GM21717 (cell line): ENCODE measurements at regions not wholly inside any gene's neighbourhood (a gene's known extent, or its start where the extent isn't known, plus 50 kb on each side); places are given as distances from the start of the nearest gene placed in this dataset.

ENCODE experiments used
- ATAC-seq: cut with Tn5 transposase; IDR thresholded peaks from one replicate; pipeline ENCODE4 v1.9.1; 2021; ENCODE audit warnings: mild to moderate bottlenecking, moderate library complexity; ENCODE audit not compliant: unreplicated experiment

- ATAC-seq, result peak; percentile 77
These were observed 63.5 kb downstream of the ENC1 start for GRCh38 chr5:74576941-74577456.

DNA sequence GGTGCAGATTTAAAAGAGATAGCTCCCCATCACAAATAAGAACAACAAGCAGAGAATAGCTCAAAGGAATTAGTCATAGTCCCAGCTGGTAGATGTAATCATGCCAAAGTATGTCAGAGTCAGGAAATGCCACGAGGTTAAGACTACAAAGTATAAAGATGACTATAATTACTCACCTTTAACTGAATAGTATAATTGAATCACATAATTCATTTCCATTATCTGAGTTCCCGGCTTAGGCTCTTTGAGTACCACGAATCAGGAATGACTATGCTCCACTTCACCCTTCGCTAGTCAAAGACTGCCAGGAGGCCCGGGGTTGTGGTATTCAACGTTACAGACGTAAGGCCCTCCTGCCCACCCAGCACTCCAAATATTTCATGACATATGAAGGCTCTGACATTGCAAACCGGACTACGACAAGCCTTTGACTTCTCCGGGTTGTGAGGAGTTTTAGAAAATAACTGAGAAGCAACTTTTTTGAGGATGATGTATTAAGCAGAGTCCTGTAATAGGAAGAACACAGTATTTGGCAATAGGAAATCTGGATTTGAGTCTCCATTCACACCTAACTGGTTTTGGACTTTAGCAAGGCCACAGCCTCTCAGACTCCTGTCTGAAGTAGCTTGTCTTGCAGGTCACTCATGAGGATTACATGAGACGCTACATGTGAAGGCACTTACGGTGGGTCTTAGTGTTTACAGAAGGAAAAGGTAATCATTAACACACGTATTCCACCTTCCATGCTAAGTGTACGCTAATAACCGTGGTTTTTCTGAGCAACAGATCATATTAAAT is 64.6 kb downstream of the ENC1 start:
- no peak for ATAC-seq

DNA sequence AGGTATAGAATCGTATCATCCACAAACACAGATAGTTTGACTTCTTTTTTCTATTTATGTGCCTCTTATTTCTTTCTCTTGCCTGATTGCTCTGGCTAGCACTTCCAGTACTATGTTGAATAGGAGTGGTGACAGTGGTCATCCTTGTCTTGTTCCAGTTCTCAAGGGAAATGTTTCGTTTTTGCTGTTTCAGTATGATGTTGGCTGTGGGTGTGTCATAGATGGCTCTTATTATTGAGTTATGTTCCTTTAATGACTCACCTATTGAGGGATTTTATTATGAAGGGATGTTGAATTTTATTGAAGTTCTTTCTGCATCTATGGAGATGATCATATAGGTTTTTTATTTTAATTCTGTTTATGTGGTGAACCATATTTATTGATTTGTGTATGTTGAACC is 70.3 kb downstream of the ENC1 start:
- ATAC-seq, result no peak

DNA sequence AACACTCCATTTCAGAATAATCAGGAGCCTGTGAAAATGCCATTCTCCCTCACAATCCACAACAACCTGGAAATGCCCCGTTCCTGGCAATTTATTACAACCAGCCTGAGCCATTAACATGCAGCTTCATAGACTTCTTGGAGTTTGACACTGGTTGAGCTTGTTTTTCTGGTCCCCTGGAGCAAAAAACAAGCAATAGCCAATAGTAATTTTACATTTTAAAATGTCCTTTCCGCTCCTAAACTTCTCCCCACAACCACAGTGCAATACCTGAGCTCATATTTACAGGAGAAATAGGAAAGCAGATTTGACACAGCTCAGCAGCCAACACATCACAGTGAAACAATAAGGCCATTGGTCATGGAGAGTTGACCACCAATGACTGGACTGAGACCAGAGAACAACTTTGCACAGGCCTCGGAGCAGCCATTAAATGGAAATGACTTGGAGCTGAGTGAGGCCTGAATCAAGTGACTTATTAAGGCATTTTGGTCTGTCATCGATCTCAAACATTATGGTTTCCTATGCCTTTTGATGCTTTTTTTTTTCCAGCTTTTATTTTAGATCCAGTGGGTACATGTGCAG is 73.0 kb downstream of the ENC1 start:
- ATAC-seq, result no peak

- ATAC-seq, result no peak
These were observed 78.4 kb downstream of the ENC1 start for GRCh38 chr5:74562122-74562521.

- ATAC-seq, result no peak
These were observed 80.3 kb downstream of the ENC1 start for GRCh38 chr5:74560245-74560644.

DNA sequence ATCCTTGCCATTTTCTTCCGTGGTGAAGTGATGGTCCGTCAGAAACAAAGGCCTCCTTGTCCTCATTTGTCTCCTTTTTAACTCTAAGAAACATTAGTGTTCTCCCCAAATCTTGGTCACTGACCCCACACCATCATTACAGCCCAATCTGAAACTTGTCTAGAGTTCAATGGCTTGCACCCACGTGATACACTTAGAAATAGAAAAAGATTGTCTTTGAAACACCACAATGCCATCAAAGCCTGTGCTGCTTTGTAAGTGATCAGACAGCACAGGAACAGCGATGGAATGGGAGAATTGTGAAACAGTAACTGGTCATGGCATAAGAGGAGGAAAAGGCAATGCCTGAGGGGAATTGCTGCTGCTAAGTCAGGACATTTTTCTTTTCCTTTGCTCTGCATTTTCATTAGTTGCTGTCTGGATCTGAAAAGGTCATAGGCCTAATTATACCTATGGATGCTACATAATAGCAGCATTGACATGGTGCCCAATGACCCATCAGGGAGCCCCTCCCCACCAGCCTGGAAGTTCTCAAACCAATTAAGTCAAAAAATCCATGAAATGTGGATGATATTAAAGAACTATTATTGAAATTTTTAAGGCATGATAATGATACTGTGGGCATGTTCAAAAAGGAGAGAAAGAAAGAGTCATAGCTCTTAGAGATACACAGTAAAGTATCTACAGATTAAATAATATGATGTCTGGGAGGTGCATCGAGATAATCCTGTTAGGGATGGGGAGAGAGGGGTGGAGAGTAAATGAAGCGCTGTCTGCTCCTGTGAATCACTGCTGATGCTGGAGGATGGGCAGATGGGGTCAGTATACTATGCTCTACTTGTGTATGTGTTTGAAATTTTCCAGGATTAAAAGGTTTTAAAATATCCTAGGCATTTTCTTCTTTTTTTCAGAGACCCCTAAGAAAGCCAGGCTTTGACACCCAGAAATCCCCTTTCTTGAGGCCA is 83.6 kb downstream of the ENC1 start:
- no peak for ATAC-seq

GRCh38 chr5:74556006-74556405 is 84.5 kb downstream of the ENC1 start:
- ATAC-seq, result no peak

DNA sequence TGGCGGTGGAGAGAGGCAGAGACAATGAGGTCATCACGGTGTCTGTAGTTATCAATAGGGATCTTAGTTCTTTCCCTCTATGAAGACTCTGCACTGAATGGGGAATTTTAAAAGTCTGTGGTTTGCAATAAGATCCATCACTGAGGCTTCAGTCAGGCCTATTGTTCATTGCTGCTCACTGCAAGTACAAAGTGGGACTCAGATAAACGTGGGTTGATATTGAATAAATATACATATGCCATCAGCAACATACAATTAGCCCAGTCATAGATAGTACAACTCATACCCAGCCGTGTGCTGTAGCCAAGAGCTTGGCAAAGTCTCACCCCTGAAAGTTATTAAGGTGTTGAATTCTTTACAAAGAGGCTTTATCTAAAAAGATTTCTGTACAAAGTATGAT is 88.4 kb downstream of the ENC1 start:
- ATAC-seq, result no peak

- no peak for ATAC-seq
These were observed 89.6 kb downstream of the ENC1 start for GRCh38 chr5:74550927-74551326.

DNA sequence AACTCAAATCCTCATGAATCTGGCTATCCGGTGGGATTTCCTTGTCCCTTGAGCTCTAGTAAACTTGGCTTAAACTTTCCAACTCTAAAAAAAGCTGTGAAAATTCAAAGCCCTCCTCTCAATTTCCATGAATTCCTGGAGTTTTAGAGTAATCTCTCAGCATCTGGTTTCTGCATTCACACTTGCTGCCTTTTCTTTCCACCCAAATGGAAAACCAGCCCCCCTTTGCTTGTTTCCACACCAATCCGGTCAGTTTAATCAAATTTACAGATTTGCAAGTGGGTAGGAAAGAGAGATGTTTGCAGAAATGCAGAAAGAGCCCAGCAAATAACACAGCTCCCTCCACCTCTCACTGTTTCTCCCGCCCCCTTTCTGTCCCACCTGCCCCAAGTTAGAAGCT is 91.1 kb downstream of the ENC1 start:
- no peak for ATAC-seq

DNA sequence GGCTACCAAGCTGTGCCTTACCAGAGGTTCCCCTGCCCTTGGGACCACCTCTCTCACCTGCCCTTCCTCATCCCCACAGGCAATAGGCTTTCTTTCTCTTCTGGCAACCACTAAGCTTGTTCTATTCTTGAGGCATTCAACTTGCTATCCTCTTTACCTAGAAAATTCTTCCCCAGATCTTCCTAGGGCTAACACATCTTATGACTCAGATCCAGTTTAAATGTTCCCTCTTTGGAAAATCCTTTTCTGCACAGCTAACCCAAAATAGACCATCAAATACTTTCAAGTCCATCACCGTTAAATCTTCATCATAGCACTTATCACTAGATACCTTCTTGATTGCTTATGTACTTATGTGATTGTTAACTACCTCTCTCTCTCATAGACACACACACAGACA is 93.7 kb downstream of the ENC1 start:
- no peak for ATAC-seq

GRCh38 chr5:74544811-74545210 is 95.7 kb downstream of the ENC1 start:
- ATAC-seq, result no peak

- ATAC-seq, result no peak
These were observed 97.1 kb downstream of the ENC1 start for GRCh38 chr5:74543162-74543995.

GRCh38 chr5:74542482-74542881 is 98.0 kb downstream of the ENC1 start:
- no peak for ATAC-seq

DNA sequence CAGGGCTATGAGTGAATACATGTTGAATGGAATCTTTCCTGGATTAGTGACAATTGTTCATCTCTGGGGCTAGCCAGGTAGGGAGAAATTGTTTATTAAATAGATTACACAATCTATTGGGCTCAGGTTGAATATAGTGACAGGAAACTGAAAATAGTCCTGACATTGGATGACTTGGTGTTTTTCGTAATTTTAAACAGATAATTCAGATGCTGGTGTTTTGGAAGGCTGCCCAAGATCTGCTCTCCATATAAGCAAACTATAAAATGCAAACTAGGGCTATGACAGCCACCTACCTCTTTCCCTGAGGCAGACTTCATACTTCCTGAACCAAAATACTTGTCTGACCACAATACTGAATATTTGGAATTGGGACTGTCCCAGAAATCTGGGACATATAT is 99.1 kb downstream of the ENC1 start:
- no peak for ATAC-seq

GRCh38 chr5:74540622-74541021 is 99.9 kb downstream of the ENC1 start:
- ATAC-seq, result no peak

DNA sequence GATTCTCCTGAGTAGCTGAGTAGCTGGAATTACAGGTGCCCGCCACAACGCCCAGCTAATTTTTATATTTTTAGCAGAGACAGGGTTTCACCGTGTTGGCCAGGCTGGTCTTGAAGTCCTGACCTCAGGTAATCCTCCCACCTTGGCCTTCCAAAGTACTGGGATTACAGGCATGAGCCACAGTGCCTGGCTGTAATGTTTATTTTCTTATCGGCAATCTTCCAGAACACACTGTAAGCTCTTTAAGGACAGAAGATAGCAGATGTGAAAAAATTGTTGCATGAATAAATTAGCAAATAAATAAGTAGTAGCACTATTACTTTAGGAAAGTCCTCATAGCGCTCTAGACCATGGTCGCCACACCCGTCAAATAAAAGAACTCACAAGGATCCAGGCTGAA is 100.5 kb downstream of the ENC1 start:
- ATAC-seq, result no peak

- no peak for ATAC-seq
These were observed 102.3 kb downstream of the ENC1 start for GRCh38 chr5:74538206-74538661.

DNA sequence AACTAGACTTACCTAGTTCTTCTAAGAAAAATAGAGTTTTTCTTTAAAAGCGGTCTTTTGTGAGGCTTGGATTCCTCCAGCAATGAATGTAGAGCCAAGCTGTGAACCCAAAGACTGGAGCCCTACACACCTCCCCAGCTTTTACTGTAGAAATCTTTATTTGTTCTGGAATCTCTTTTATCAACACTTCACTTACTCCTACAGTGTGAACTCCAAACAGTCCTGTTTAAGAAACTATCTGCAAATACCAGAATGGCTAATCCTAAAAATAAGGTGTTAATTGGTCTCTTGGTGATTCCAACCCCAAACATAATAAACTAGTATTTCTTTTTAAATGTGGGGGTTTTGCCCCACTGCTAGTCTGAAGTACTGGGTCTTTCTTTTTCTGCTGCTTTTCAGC is 103.9 kb downstream of the ENC1 start:
- ATAC-seq, result no peak
